ENCODE measurements at regions not wholly inside any gene's neighbourhood (a gene's known extent, or its start where the extent isn't known, plus 50 kb on each side); places are given as distances from the start of the nearest gene placed in this dataset.
A peak's percentile ranks its signal among the peaks of the same experiment; 100 is the strongest.
"Not testable (repeated sequence)": the region's sequence is repeated elsewhere in the genome, so short reads cannot be mapped to it uniquely, and the experiment has no call there.

DNA sequence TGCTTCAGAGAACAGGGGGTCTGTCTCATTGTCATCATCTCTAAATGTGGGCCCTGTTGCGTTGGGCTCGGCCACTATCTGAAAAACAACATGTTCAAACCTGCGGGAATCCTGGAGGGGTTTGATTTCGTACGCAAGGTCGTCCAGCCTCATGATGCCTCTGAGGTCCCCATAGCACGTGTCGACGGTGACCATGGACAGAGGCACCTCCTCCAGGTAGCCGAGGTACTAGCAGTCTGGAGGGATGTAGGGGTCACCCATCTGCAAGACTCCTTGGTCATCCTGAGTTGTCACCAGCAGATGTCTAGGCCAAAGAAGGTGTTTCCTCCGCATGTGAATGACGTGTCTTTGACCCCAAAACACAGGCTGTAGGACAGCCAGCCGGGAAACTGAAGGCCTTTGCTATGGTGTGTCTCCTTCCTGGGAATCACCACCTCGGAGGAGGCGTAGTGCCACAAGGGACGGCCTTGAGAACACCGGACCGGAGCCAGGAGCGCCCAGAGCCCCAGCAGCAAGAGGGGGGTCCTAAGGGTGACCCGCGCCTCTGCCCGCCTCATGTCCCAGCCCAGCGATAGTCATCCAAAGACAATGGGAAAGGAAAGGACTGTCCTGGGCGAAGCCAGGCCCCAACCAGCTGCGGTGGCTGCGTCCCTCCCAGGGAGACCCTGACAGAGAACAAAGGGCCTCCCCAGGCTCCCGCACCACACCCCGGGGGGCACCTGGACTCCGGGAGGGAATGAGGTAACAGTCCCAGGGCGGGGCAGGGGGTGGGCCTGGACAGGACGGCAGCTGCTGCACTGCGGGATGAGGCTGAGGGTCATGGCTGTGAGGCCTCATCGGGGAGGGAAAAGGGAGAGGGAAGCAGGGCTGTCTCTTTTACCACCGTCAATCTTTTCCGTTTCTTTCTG is 445.5 kb downstream of the TMEM121 start:
- Histone ChIP-seq H3K4me3 (ENCODE audit: low read length in 2 of 2) (no peak overlapping the region), H3K27ac (ENCODE audit: low read depth in 1 of 2, low read length in 2 of 2) (no peak overlapping the region), H3K27me3 (ENCODE audit: control insufficient read depth in 1 of 2, insufficient read depth in 2 of 2, low read length in 1 of 2) (no peaks in the 10 kb centered on the region), H3K4me1 (ENCODE audit: control insufficient read depth in 1 of 2, insufficient read depth in 2 of 2, low read length in 2 of 2) (no peaks in the 10 kb centered on the region), H3K9me3 (ENCODE audit: control insufficient read depth, low read length) (no peaks in the 10 kb centered on the region), H3K36me3 (ENCODE audit: control insufficient read depth in 1 of 2, insufficient read depth in 2 of 2, low read length in 1 of 2) (no peaks in the 10 kb centered on the region)
- DNase-seq, result no peak
- no peak for ATAC-seq (ENCODE audit: low FRiP score)
- 84 to 86% methylated on average over 32 to 35 of the region's 35 CpGs for WGBS, 2 donors
- intact Hi-C loops (cut with DNase I), result no loop called here

- peak; percentile 26 for ATAC-seq (ENCODE audit: low FRiP score)
- WGBS, 2 donors, result 32 to 37% methylated on average over 6 of the region's 6 CpGs
Observed at GRCh38 chr14:105974902-105975301, 448.5 kb downstream of the TMEM121 start.

GRCh38 chr14:105978618-105979295 is 452.4 kb downstream of the TMEM121 start:
- DNase-seq (no peak), ATAC-seq (ENCODE audit: low FRiP score) (no peak)
- H3K4me1 ChIP-seq (ENCODE audit: control insufficient read depth in 1 of 2, insufficient read depth in 2 of 2, low read length in 2 of 2), result no peaks in the 10 kb centered on the region
- H3K9me3 ChIP-seq (ENCODE audit: control insufficient read depth, low read length), result no peaks in the 10 kb centered on the region
- H3K27me3 ChIP-seq (ENCODE audit: control insufficient read depth in 1 of 2, insufficient read depth in 2 of 2, low read length in 1 of 2), result no peaks in the 10 kb centered on the region
- H3K36me3 ChIP-seq (ENCODE audit: control insufficient read depth in 1 of 2, insufficient read depth in 2 of 2, low read length in 1 of 2), result no peaks in the 10 kb centered on the region
- no peak overlapping the region for H3K27ac ChIP-seq (ENCODE audit: low read depth in 1 of 2, low read length in 2 of 2)
- 84 to 87% methylated on average over 26 of the region's 26 CpGs for WGBS, 2 donors
- intact Hi-C loops (cut with DNase I), result no loop called here
- no peak overlapping the region for H3K4me3 ChIP-seq (ENCODE audit: low read length in 2 of 2)

More at GRCh38 chr14:105974902-105975301, 448.5 kb downstream of the TMEM121 start:
- H3K4me1 ChIP-seq (ENCODE audit: control insufficient read depth in 1 of 2, insufficient read depth in 2 of 2, low read length in 2 of 2), result no peaks in the 10 kb centered on the region
- H3K27ac ChIP-seq (ENCODE audit: low read depth in 1 of 2, low read length in 2 of 2), result no peak overlapping the region
- H3K27me3 ChIP-seq (ENCODE audit: control insufficient read depth in 1 of 2, insufficient read depth in 2 of 2, low read length in 1 of 2), result no peaks in the 10 kb centered on the region
- DNase-seq, result no peak
- no peaks in the 10 kb centered on the region for H3K36me3 ChIP-seq (ENCODE audit: control insufficient read depth in 1 of 2, insufficient read depth in 2 of 2, low read length in 1 of 2)
- intact Hi-C loops (cut with DNase I), result no loop called here
- no peak overlapping the region for H3K4me3 ChIP-seq (ENCODE audit: low read length in 2 of 2)
- no peaks in the 10 kb centered on the region for H3K9me3 ChIP-seq (ENCODE audit: control insufficient read depth, low read length)

GRCh38 chr14:105979446-105979845 is 453.1 kb downstream of the TMEM121 start:
- H3K4me1 ChIP-seq (ENCODE audit: control insufficient read depth in 1 of 2, insufficient read depth in 2 of 2, low read length in 2 of 2), result no peaks in the 10 kb centered on the region
- no peak overlapping the region for H3K27ac ChIP-seq (ENCODE audit: low read depth in 1 of 2, low read length in 2 of 2)
- H3K9me3 ChIP-seq (ENCODE audit: control insufficient read depth, low read length), result no peaks in the 10 kb centered on the region
- DNase-seq (no peak), ATAC-seq (ENCODE audit: low FRiP score) (no peak)
- no peaks in the 10 kb centered on the region for H3K36me3 ChIP-seq (ENCODE audit: control insufficient read depth in 1 of 2, insufficient read depth in 2 of 2, low read length in 1 of 2)
- no peaks in the 10 kb centered on the region for H3K27me3 ChIP-seq (ENCODE audit: control insufficient read depth in 1 of 2, insufficient read depth in 2 of 2, low read length in 1 of 2)
- intact Hi-C loops (cut with DNase I), result no loop called here
- 73 to 77% methylated on average over 9 of the region's 9 CpGs for WGBS, 2 donors
- no peak overlapping the region for H3K4me3 ChIP-seq (ENCODE audit: low read length in 2 of 2)

DNA sequence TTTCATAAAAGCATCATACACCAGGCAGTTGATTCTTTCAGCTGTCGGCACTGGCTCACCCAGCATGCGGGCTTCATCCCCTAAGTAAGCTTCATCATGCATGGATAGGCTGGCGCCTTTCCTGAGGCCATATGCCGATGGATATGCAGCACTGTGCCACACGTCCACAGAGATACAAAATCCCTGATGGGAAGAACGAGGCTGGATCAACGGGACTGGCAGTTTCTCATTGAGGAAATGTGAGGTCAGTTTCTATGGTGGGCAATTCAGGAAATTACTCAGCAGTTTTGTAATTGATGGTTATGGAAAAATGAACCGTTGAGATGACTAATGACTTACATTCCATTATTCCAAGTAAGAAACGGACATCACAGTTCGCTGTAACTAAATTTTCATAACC is 453.8 kb downstream of the TMEM121 start:
- no peaks in the 10 kb centered on the region for H3K4me1 ChIP-seq (ENCODE audit: control insufficient read depth in 1 of 2, insufficient read depth in 2 of 2, low read length in 2 of 2)
- intact Hi-C loops (cut with DNase I), result no loop called here
- no peaks in the 10 kb centered on the region for H3K9me3 ChIP-seq (ENCODE audit: control insufficient read depth, low read length)
- WGBS, 2 donors, result 68 to 71% methylated on average over 10 of the region's 10 CpGs
- no peaks in the 10 kb centered on the region for H3K36me3 ChIP-seq (ENCODE audit: control insufficient read depth in 1 of 2, insufficient read depth in 2 of 2, low read length in 1 of 2)
- no peaks in the 10 kb centered on the region for H3K27me3 ChIP-seq (ENCODE audit: control insufficient read depth in 1 of 2, insufficient read depth in 2 of 2, low read length in 1 of 2)
- no peak overlapping the region for H3K4me3 ChIP-seq (ENCODE audit: low read length in 2 of 2)
- ATAC-seq (ENCODE audit: low FRiP score) (no peak), DNase-seq (no peak)
- no peak overlapping the region for H3K27ac ChIP-seq (ENCODE audit: low read depth in 1 of 2, low read length in 2 of 2)

GRCh38 chr14:105981517-105982302 is 455.3 kb downstream of the TMEM121 start:
- intact Hi-C loops (cut with DNase I); H3K9me3 ChIP-seq (ENCODE audit: control insufficient read depth, low read length); H3K36me3 ChIP-seq (ENCODE audit: control insufficient read depth in 1 of 2, insufficient read depth in 2 of 2, low read length in 1 of 2); H3K4me1 ChIP-seq (ENCODE audit: control insufficient read depth in 1 of 2, insufficient read depth in 2 of 2, low read length in 2 of 2); H3K27ac ChIP-seq (ENCODE audit: low read depth in 1 of 2, low read length in 2 of 2); H3K27me3 ChIP-seq (ENCODE audit: control insufficient read depth in 1 of 2, insufficient read depth in 2 of 2, low read length in 1 of 2); H3K4me3 ChIP-seq (ENCODE audit: low read length in 2 of 2); DNase-seq; ATAC-seq (ENCODE audit: low FRiP score): not testable (repeated sequence)
- WGBS, 2 donors, result 62 to 63% methylated on average over 8 of the region's 8 CpGs

DNA sequence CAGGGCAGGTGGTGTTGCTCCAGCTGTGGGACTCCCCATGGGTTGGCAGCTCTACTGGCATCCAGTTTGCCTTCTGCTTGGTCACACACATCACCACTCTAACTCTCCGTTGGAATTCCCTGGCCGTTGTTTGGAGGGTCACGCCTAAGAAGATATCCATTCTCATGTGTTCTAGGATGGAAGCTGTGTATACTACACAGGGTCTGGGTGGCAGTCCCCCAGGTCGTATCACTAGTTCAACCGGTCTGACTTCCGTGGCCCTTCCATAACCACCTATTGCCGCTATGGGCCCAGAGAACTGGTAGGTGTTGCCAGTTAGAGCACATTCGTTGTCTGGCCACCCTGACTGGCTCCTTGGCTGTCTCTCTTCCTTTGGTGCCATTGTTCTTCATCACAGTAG is 456.3 kb downstream of the TMEM121 start:
- H3K4me1 ChIP-seq (ENCODE audit: control insufficient read depth in 1 of 2, insufficient read depth in 2 of 2, low read length in 2 of 2), result no peaks in the 10 kb centered on the region
- DNase-seq, result no peak
- no peak for ATAC-seq (ENCODE audit: low FRiP score)
- no peak overlapping the region for H3K4me3 ChIP-seq (ENCODE audit: low read length in 2 of 2)
- H3K9me3 ChIP-seq (ENCODE audit: control insufficient read depth, low read length), result no peaks in the 10 kb centered on the region
- no peaks in the 10 kb centered on the region for H3K36me3 ChIP-seq (ENCODE audit: control insufficient read depth in 1 of 2, insufficient read depth in 2 of 2, low read length in 1 of 2)
- intact Hi-C loops (cut with DNase I), result no loop called here
- 70 to 79% methylated on average over 8 of the region's 8 CpGs for WGBS, 2 donors
- H3K27me3 ChIP-seq (ENCODE audit: control insufficient read depth in 1 of 2, insufficient read depth in 2 of 2, low read length in 1 of 2), result no peaks in the 10 kb centered on the region
- no peak overlapping the region for H3K27ac ChIP-seq (ENCODE audit: low read depth in 1 of 2, low read length in 2 of 2)

- DNase-seq (no peak), ATAC-seq (ENCODE audit: low FRiP score) (no peak)
- WGBS, 2 donors, result 57 to 73% methylated on average over 2 of the region's 2 CpGs
- Histone ChIP-seq H3K27ac (ENCODE audit: low read depth in 1 of 2, low read length in 2 of 2) (no peak overlapping the region), H3K4me1 (ENCODE audit: control insufficient read depth in 1 of 2, insufficient read depth in 2 of 2, low read length in 2 of 2) (no peaks in the 10 kb centered on the region), H3K27me3 (ENCODE audit: control insufficient read depth in 1 of 2, insufficient read depth in 2 of 2, low read length in 1 of 2) (no peaks in the 10 kb centered on the region), H3K36me3 (ENCODE audit: control insufficient read depth in 1 of 2, insufficient read depth in 2 of 2, low read length in 1 of 2) (no peaks in the 10 kb centered on the region), H3K9me3 (ENCODE audit: control insufficient read depth, low read length) (no peaks in the 10 kb centered on the region), H3K4me3 (ENCODE audit: low read length in 2 of 2) (no peak overlapping the region)
- intact Hi-C loops (cut with DNase I), result no loop called here
Observed at GRCh38 chr14:105986894-105987284, 460.5 kb downstream of the TMEM121 start.
